Activated gamma-delta T cell treated with anti-CD3 and anti-CD28 coated beads, Interleukin-2, amount 50 U/mL, for 16 hours (primary cell): ENCODE measurements at regions not wholly inside any gene's neighbourhood (a gene's known extent, or its start where the extent isn't known, plus 50 kb on each side); places are given as distances from the start of the nearest gene placed in this dataset.

Experiments
- DNase-seq: peaks from one replicate; pipeline ENCODE4 v3.0.0-alpha.2; 2020; ENCODE audit warnings: low read depth

GRCh38 chr18:72470391-72470790 is 73.8 kb downstream of the CBLN2 start:
- DNase-seq: no peak

- DNase-seq: no peak
Observed at GRCh38 chr18:72468021-72468710, 76.0 kb downstream of the CBLN2 start.

- DNase-seq: no peak
Observed at GRCh38 chr18:72460210-72460680, 83.9 kb downstream of the CBLN2 start.

GRCh38 chr18:72458271-72458670 is 85.9 kb downstream of the CBLN2 start:
- DNase-seq: no peak

- no peak for DNase-seq
Observed at GRCh38 chr18:72456802-72457201, 87.3 kb downstream of the CBLN2 start.

GRCh38 chr18:72452328-72452727 is 91.8 kb downstream of the CBLN2 start:
- no peak for DNase-seq

GRCh38 chr18:72444798-72445155 is 99.4 kb downstream of the CBLN2 start:
- no peak for DNase-seq

- no peak for DNase-seq
Observed at GRCh38 chr18:72444111-72444797, 99.9 kb downstream of the CBLN2 start.

- DNase-seq: no peak
Observed at GRCh38 chr18:72436401-72436800, 107.7 kb downstream of the CBLN2 start.

GRCh38 chr18:72433756-72434155 is 110.4 kb downstream of the CBLN2 start:
- DNase-seq: no peak

GRCh38 chr18:72427721-72428120 is 116.4 kb downstream of the CBLN2 start:
- DNase-seq: no peak

- DNase-seq: no peak
Observed at GRCh38 chr18:72419914-72420313, 124.2 kb downstream of the CBLN2 start.

GRCh38 chr18:72412927-72413326 is 131.2 kb downstream of the CBLN2 start:
- no peak for DNase-seq

GRCh38 chr18:72411261-72411660 is 132.9 kb downstream of the CBLN2 start:
- no peak for DNase-seq

GRCh38 chr18:72410399-72410798 is 133.7 kb downstream of the CBLN2 start:
- DNase-seq: no peak

- no peak for DNase-seq
Observed at GRCh38 chr18:72409903-72410302, 134.2 kb downstream of the CBLN2 start.

GRCh38 chr18:72407048-72407447 is 137.1 kb downstream of the CBLN2 start:
- no peak for DNase-seq

GRCh38 chr18:72391951-72392350 is 152.2 kb downstream of the CBLN2 start:
- no peak for DNase-seq

GRCh38 chr18:72391427-72391826 is 152.7 kb downstream of the CBLN2 start:
- no peak for DNase-seq

GRCh38 chr18:72378016-72378415 is 166.1 kb downstream of the CBLN2 start:
- no peak for DNase-seq

GRCh38 chr18:72376256-72376655 is 167.9 kb downstream of the CBLN2 start:
- DNase-seq: no peak

- DNase-seq: no peak
Observed at GRCh38 chr18:72375618-72376017, 168.5 kb downstream of the CBLN2 start.

- DNase-seq: no peak
Observed at GRCh38 chr18:72372076-72372475, 172.1 kb downstream of the CBLN2 start.

GRCh38 chr18:72368308-72368707 is 175.8 kb downstream of the CBLN2 start:
- DNase-seq: no peak
